Heart left ventricle (tissue), 13 donors: ENCODE measurements at regions not wholly inside any gene's neighbourhood (a gene's known extent, or its start where the extent isn't known, plus 50 kb on each side); places are given as distances from the start of the nearest gene placed in this dataset.

Experiments used
- POLR2A ChIP-seq, 2 donors: fragments of 450-650 bp; IDR thresholded peaks; one replicate each; pipeline ENCODE4 v1.6.1; 2017; ENCODE audit warnings: antibody characterized with exemption in 2 of 2, mild to moderate bottlenecking in 2 of 2, moderate library complexity in 2 of 2
- TF ChIP-seq, protein P1 (sequence below), 12 donors: fragments of 200-600 bp; sonication (generic) in 4 of 12; IDR thresholded peaks; one replicate each; pipeline versions ENCODE4 v1.5.0 to v1.8.0; 2018 to 2022; ENCODE audit warnings: antibody characterized with exemption in 12 of 12, mild to moderate bottlenecking in 5 of 12
- donor health status: ischemic (EF 13 %, LVEDD 7.1; RV severe dilation, severe dysfunction).
- donor health status: DM: no; HTN: yes; CAD: no.
- donor health status: DM: no; HTN: no; CAD: no.
- donor health status: ischemic (EF 25% LVEDD 6.9; RV normal size, moderate dysfunction).
- donor health status: ischemic (EF 25% LVEDD 5.7; RV mildly dilated, moderate dysfunction).
- donor health status: ischemic (EF 35%, LVEDD 5.7; RV mildly dilated, moderate dysfunction).
- donor health status: nonischemic (EF 11% LVEDD 7.7; RV severe dilation, severe dysfunction).
- donor health status: DM: yes; HTN: yes; CAD: no.
- donor health status: PGD.
- donor health status: ischemic (EF 29% LVEDD 5.4; RV normal size, mild dysfunction).
- donor health status: nonischemic (EF 23%, LVEDD 6.1; RV moderate dilation, normal function).

DNA sequence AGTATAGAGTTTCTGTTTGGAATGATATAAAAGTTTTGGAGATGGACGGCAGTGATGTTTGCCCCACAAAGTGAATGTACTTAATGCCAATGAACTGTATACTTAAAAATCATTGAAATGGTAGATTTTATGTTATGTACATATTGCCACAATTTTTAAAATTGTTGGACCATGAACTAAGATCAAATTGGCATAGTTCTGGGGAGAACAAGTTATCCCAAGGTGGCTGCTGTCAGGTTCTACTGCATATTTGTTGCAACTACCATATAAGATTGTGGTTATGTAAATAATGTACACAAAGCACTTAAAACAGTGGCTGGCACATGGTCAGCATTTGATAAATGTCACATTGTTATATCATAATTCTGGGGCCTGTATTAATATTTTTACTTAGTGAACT, 466.4 kb downstream of the SIPA1L2 start:
- TF ChIP-seq, protein P1, sequence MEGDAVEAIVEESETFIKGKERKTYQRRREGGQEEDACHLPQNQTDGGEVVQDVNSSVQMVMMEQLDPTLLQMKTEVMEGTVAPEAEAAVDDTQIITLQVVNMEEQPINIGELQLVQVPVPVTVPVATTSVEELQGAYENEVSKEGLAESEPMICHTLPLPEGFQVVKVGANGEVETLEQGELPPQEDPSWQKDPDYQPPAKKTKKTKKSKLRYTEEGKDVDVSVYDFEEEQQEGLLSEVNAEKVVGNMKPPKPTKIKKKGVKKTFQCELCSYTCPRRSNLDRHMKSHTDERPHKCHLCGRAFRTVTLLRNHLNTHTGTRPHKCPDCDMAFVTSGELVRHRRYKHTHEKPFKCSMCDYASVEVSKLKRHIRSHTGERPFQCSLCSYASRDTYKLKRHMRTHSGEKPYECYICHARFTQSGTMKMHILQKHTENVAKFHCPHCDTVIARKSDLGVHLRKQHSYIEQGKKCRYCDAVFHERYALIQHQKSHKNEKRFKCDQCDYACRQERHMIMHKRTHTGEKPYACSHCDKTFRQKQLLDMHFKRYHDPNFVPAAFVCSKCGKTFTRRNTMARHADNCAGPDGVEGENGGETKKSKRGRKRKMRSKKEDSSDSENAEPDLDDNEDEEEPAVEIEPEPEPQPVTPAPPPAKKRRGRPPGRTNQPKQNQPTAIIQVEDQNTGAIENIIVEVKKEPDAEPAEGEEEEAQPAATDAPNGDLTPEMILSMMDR (IDR thresholded peaks at IDR 0.05) = no peak
- TF ChIP-seq POLR2A (IDR thresholded peaks at IDR 0.05) = no peak
